Psoas muscle (tissue), 7 donors: ENCODE measurements at regions not wholly inside any gene's neighbourhood (a gene's known extent, or its start where the extent isn't known, plus 50 kb on each side); places are given as distances from the start of the nearest gene placed in this dataset.

Experiments used
- ATAC-seq, 4 donors: fragments of 200-7000 bp; cut with Tn5 transposase; one replicate each; pipeline ENCODE4 v1.9.1; 2020; ENCODE audit warnings: moderate library complexity in 3 of 4, mild to moderate bottlenecking in 2 of 4
- DNase-seq, 2 donors: peaks; one replicate each; pipeline ENCODE4 v3.0.0-alpha.2; 2020
- H3K27ac ChIP-seq: fragments of 200-600 bp; one replicate; pipeline ENCODE4 v1.8.0; 2022
- H3K27me3 ChIP-seq, 3 donors: fragments of 200-600 bp in 1 of 3; one replicate each; pipeline versions ENCODE4 v1.6.1 to v1.8.0; 2013 to 2022; ENCODE audit warnings: low read length in 2 of 3, mild to moderate bottlenecking in 2 of 3, moderate library complexity in 1 of 3; ENCODE audit not compliant: insufficient read depth in 3 of 3
- H3K36me3 ChIP-seq, 2 donors: fragments of 200-600 bp in 1 of 2; one replicate each; pipeline versions ENCODE4 v1.6.1 to v1.8.0; 2013 to 2022; ENCODE audit warnings: low read depth in 1 of 2, mild to moderate bottlenecking in 1 of 2, moderate library complexity in 1 of 2; ENCODE audit not compliant: insufficient read depth in 1 of 2
- H3K4me1 ChIP-seq: fragments of 200-600 bp; one replicate; pipeline ENCODE4 v1.8.0; 2022
- H3K4me3 ChIP-seq: fragments of 200-600 bp; one replicate; pipeline ENCODE4 v1.8.0; 2022; ENCODE audit warnings: mild to moderate bottlenecking
- H3K9me3 ChIP-seq: fragments of 200-600 bp; one replicate; pipeline ENCODE4 v1.8.0; 2022
- WGBS, 3 donors: extraction: QIAGEN DNeasy Blood & Tissue Kit; methylation state at CpG; one replicate each; pipeline versions ENCODE4 v1.1.6 to v1.1.7; 2013; 5-methylcytosine and 5-hydroxymethylcytosine counted together
- intact Hi-C, 2 donors: fragments of 100-400 bp; cut with DNase I; formaldehyde crosslinking; loops; one replicate each; pipeline versions ENCODE4 v1.11.0 to v1.14.2; 2022
- TF ChIP-seq, protein P1 (sequence below): fragments of 200-600 bp; IDR thresholded peaks from one replicate; pipeline ENCODE4 v1.8.0; 2022; ENCODE audit warnings: antibody characterized with exemption
- donor health status: healthy with polysubstance abuse.
- donor health status: DM: no; HTN: no; CAD: no; lungs with moderate emphysema.
- donor health status: Bipolar disorder and iron deficiency.
- donor health status: healthy.
- donor health status: DM: yes; HTN: yes; CAD: no.
- donor health status: DM: no; HTN: no; CAD: no.
- donor health status: DM: yes; HTN: yes; CAD: no.

DNA sequence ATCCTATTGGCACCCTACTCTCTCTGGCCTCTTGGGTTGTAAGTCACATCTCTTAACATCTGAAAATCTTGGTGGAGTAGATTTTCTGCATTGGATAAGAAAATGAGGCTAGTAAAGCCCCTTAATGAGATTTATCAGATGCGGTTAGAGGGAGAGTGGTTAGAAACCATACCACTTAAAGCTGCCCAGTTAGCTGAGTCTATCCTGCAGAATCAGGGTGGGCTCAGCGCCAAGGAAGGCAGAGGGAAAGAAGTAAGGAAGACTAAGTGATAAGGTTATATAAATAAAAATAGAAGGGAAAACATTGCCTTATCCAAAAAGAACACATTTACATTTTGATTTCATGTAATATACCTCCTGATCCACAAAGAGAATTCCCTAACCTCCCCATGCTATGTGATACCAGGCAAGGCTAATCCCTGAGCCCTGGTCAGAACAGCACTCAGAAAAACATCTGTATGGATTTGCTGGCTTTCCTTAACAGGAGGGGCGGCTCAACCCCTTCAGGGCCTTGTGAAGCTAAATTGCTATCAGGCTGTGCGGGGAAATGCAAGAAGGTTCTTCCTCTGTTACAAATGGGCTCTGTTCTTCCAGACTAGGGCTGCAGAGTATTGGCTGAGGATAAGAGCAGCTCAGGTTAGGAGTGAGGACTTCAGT, 101.7 kb downstream of the SNX19 start:
- Histone ChIP-seq H3K27me3 (peaks cover 0 to 2% (median 0%) of the 10 kb centered on the region in 3 donors), H3K27ac (no peak overlapping the region), H3K36me3 (no peaks in the 10 kb centered on the region), H3K4me3 (no peak overlapping the region), H3K4me1 (no peaks in the 10 kb centered on the region), H3K9me3 (no peaks in the 10 kb centered on the region)
- DNase-seq, result no peak
- WGBS, 3 donors, result 75 to 94% (median 78%) methylated on average over 4 of the region's 4 CpGs
- ATAC-seq, result no peak
- TF ChIP-seq, protein P1, sequence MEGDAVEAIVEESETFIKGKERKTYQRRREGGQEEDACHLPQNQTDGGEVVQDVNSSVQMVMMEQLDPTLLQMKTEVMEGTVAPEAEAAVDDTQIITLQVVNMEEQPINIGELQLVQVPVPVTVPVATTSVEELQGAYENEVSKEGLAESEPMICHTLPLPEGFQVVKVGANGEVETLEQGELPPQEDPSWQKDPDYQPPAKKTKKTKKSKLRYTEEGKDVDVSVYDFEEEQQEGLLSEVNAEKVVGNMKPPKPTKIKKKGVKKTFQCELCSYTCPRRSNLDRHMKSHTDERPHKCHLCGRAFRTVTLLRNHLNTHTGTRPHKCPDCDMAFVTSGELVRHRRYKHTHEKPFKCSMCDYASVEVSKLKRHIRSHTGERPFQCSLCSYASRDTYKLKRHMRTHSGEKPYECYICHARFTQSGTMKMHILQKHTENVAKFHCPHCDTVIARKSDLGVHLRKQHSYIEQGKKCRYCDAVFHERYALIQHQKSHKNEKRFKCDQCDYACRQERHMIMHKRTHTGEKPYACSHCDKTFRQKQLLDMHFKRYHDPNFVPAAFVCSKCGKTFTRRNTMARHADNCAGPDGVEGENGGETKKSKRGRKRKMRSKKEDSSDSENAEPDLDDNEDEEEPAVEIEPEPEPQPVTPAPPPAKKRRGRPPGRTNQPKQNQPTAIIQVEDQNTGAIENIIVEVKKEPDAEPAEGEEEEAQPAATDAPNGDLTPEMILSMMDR, result no peak
- intact Hi-C loops, result no loop called here

DNA sequence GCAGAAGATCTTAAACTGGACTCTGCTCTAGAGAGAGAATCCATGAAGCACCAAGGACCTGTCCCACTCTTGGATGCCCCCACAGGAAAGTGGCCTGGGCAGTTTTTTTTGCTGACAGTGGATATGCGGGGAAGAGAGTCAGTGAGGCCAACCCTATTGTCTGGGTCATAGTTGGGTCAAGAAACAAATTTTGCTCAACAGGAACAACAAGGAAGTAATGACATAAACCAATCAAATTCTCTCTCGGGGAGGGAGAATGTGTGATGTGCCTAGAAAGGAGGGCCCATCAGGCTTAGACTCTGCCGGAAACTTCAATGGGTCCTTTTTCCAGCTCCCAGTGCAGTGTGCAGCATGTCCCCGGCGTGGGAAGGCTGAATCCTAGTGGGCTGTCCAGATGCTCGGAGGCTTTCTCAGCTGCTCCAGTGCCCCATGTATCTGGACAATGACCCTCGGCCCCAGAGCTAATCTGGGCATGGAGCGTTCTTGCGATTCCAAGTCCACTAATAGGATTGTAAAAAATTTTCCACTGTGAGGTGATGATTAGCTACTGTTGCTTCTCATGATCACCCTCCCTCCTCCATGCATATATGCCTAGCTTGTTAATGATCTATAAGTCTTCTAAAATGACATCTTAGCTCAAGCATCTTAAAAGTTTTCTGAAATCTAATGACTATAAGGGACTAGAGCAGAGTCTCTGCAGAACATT, 101.0 kb downstream of the SNX19 start:
- WGBS, 3 donors, result 64 to 73% (median 64%) methylated on average over 9 of the region's 9 CpGs
- DNase-seq (no peak), ATAC-seq (no peak)

DNA sequence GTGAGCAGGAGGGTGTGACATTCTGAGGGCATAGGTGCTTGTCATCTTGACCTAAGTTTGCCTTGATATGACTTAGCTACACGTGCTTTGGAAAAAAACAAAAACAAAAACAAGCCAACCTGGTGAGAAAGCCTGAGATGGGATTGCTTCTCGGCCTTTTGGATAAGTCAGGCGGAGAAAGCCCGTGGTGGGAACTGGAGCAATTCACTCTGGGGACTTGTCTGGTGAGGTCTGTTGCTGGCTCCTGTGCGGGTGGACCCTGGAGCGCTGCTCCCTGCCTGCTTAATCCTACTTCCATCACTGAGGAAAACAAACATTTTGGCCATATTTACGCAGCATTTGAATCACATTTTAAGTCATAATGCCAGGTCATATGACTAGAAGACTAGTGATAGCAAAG, 100.3 kb downstream of the SNX19 start:
- Histone ChIP-seq H3K9me3 (no peaks in the 10 kb centered on the region), H3K36me3 (no peaks in the 10 kb centered on the region), H3K27me3 (peaks cover 0 to 2% (median 0%) of the 10 kb centered on the region in 3 donors), H3K4me1 (no peaks in the 10 kb centered on the region), H3K27ac (no peak overlapping the region), H3K4me3 (no peak overlapping the region)
- ATAC-seq (no peak), DNase-seq (no peak)
- 83 to 89% (median 84%) methylated on average over 7 of the region's 7 CpGs for WGBS, 3 donors
- intact Hi-C loops, result no loop called here
- TF ChIP-seq, protein P1, result no peak

More for the DNA sequence above, 101.0 kb downstream of the SNX19 start:
- Histone ChIP-seq H3K36me3 (no peaks in the 10 kb centered on the region), H3K27me3 (peaks cover 0 to 2% (median 0%) of the 10 kb centered on the region in 3 donors), H3K4me1 (no peaks in the 10 kb centered on the region), H3K27ac (no peak overlapping the region), H3K4me3 (no peak overlapping the region), H3K9me3 (no peaks in the 10 kb centered on the region)
- intact Hi-C loops, result no loop called here
- TF ChIP-seq, protein P1, result no peak

DNA sequence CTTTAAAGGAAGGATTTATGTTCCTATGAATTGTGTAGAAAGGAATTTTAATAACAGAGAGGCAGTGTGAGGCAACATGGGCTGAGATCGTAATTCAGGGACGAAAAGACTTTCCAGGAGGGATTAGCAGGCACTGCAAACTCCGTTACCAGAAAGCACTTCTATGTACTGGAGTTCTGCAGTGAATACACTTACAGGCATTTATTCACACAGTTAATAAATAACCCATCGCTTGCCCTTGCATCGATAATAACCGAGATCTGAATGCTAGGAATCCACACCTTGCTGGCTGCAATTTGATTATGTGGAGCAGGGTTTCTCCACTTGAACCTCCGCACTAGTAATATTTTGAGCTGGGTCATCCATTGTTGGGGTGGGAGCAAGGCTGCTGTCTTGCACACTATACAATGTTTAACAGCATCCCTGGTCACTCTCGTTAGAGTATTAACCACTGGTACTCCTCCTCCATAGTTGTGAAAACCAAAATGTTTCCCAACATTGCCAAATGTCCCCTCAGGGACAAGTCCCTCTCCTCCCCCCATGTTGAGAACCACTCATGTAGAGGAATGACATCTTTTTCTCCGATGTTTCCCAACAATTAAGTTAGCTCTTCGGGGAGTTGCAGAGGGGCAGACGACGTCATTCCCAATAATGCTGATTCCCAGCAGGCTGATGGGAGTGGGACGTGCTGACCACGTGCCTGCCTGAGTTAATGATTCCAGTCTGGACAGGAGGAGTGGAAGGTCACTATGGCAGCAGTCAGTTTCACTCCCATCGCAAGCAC, 99.5 kb downstream of the SNX19 start:
- DNase-seq (peak; percentile 43 to 72), ATAC-seq (peak; percentile 17 to 80 (median 56))
- 67 to 75% (median 71%) methylated on average over 15 of the region's 15 CpGs for WGBS, 3 donors
- Histone ChIP-seq H3K4me1 (no peaks in the 10 kb centered on the region), H3K36me3 (no peaks in the 10 kb centered on the region), H3K27me3 (peaks cover 0 to 2% (median 0%) of the 10 kb centered on the region in 3 donors), H3K9me3 (no peaks in the 10 kb centered on the region), H3K27ac (no peak overlapping the region), H3K4me3 (no peak overlapping the region)
- intact Hi-C loops, result no loop called here
- TF ChIP-seq, protein P1, result no peak
